GM19452 (cell line): ENCODE measurements at regions not wholly inside any gene's neighbourhood (a gene's known extent, or its start where the extent isn't known, plus 50 kb on each side); places are given as distances from the start of the nearest gene placed in this dataset.

Source experiments
- ATAC-seq: cut with Tn5 transposase; IDR thresholded peaks from one replicate; pipeline ENCODE4 v1.9.1; 2021; ENCODE audit not compliant: unreplicated experiment

DNA sequence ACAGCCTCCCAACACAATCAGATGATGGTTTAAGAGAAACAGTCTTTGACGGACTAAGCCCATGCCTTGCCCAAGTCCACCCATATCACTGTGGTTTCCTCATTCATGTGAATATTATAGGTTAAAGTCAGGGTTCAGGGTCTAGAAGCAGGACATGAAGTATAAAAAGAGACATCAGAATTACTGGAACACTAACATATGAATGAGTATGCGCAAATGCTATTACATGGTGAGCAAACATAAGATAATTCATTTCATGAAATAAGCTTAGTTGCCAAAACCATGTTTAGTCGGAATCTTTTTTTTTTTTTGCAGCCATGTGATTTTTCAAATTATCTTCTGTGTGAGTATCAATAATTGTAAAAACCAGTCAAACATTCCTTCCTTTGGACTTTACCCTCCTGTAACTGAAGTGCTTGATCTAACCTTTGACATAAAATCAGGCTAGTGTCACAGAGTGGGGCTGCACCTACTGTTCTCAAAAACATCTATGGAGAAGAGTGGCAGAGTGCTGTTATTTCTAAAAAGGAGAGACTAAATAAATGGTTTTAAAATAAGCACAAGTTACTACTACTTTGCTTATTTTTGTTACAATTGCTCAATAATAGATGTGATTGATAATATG lies 84.9 kb upstream of the NRIP1 start:
- ATAC-seq = no peak

GRCh38 chr21:15151385-15152103 lies 86.7 kb upstream of the NRIP1 start:
- no peak for ATAC-seq

- ATAC-seq = no peak
These were observed 87.8 kb upstream of the NRIP1 start for GRCh38 chr21:15152591-15152990.

- ATAC-seq = peak; percentile 80
These were observed 94.7 kb upstream of the NRIP1 start for GRCh38 chr21:15159382-15160020.

DNA sequence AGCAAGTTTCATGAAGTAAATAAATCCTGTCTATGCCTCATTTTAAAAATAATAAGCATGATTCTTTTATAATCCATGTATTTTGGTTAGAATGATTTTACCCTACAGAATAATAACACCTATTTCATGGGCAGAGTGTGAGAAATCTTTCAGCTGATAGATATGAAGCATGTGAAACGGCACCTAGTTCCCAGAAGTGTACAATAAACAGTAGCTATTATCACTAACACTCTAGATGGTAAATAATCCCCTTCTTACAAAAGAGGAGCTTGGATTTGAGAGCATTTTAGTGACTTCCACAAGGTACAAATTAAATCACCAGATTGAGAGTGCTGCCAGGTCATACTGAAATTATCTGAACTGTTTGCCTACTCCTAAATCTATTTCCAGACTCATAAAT lies 95.3 kb upstream of the NRIP1 start:
- no peak for ATAC-seq

DNA sequence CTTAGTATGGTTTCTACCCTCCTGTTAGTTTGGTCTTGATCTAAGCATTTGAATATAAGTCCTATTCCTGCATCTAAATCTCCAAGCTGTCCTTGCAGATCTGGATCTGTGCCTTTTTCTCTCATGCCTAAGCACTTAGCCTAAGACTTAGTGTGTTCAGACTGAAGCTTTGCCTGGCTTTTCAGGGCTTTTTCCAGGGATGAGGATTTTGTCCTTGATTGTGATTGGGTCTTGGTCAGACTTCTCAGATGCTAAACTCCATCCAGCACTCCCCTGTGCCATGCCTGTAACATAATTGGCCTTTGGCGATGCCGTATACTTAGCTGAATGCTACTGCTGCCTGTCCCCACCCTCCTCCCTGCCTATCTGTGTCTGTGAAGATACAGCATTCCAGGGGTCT lies 98.1 kb upstream of the NRIP1 start:
- ATAC-seq = no peak

GRCh38 chr21:15164273-15164672 lies 99.5 kb upstream of the NRIP1 start:
- no peak for ATAC-seq

DNA sequence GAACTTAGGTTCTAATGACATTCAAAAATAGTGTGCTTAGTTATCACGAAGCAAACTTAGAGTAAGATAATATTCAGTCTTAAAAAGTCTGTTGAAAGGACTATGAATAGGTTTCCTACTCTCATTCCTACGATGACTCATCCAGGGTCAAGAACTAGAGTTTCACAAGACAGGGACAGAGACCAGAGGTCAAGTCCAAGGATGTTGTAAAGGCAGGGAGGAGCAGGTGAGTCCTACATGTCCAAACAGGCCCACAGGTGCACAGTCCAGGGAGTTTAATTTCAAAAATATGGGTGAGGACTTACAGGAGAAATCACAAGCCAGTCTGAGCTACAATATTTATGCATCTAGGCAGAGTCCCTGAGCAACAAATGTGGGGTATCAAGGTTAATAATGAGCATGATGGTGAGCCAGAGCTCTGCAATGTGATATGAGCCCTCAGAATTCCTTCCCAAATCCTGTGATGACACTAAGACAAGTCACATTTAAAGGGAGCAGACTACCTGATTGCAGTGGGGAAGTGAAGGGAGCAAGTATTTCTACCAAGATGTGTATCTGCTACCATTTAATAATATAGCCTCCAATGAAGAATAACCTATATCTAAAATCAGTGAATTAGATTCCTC lies 100.0 kb upstream of the NRIP1 start:
- no peak for ATAC-seq

DNA sequence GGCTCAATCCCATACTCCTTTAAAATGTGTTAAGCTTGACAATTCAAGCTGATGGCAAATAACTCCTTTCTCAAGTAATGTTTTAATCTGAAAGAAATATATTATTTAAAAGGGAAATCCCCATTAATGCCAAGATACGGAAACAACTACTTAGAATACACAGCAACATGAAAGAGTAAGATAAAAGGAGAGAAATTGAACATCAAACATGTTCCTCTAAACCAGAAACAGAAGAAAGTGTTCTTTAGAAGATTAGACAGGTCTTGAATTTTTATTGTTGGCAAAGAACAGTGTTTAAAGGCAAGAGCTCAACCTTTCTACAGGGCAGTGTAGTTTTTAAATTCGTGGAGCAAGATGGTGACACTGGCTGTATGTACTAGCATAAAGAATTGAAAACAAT lies 105.8 kb upstream of the NRIP1 start:
- ATAC-seq = no peak

GRCh38 chr21:15171546-15171945 lies 106.7 kb upstream of the NRIP1 start:
- no peak for ATAC-seq

GRCh38 chr21:15172963-15173362 lies 108.2 kb upstream of the NRIP1 start:
- no peak for ATAC-seq

DNA sequence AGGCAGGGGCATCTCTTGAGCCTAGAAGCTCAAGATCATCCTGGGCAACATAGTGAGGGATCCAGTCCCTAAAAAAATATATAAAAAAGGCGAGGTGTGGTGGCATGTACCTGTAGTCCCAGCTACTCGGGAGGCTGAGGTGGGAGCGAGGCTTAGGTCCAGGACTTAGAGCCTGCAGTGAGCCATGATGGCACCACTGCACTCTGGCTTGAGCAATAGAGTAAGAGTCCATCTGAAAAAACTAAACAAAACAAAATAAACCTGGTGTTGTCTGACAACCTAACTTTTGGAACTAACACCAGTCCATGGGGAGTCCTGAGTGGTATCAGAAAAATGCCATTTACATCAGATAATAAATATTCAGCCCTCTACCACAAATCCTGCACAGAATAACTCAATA lies 110.1 kb upstream of the NRIP1 start:
- no peak for ATAC-seq

DNA sequence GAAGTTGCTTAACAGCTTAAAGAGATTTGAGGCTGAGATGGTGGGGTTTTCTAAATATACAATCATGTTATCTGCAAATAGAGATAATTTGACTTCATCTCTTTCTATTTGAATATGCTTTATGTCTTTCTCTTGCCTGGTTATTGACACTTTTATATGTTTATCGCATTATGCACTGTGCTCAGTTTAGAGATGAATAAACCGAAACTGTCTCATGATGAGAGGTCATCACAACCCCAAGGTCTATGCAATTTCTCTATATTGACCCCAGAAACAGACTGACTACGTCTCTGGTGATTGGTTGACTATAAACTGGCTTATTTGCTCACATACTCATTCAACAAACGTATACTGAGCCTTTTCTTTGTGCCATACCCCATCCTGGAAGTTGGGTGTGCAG lies 117.9 kb upstream of the NRIP1 start:
- ATAC-seq = no peak

- ATAC-seq = no peak
These were observed 119.0 kb upstream of the NRIP1 start for GRCh38 chr21:15183813-15184257.

- no peak for ATAC-seq
These were observed 125.6 kb upstream of the NRIP1 start for GRCh38 chr21:15190412-15190811.

DNA sequence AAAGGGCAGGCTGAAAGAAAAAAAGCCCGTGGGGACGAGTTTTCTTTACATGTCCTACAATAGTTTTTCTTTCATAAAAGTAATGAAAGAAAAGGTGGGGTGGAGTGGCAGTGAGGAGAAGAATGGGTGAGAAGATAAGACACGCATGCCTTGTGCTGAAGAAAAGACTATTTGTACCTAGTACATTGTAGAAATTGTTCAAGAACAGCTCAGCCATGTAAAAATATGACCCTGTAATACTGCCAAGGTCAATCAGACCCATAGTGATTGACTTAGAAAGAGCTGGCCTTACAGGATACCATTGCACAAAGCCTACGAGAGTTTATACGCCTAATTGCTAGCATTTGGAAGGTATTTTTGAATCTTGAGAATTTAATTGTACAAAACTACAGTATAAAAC lies 126.0 kb upstream of the NRIP1 start:
- ATAC-seq = no peak

DNA sequence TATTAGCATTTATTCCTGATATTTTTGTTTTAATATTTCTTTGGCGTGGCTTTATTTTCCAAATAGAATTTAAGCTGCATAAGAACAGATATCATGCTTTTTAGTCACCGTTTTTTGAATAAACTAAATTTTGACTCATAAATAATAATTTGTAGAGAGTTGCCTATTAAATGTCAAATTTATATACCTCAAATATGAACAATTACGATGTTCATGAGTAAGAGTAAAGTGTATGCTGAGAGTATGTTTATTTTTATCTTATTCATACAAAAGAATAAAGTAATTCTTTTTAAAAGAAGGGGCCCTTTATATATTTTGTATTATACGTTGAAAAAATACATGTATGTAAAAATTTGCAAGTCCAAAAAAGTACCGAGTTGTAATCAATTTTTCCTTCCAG lies 126.5 kb upstream of the NRIP1 start:
- no peak for ATAC-seq

DNA sequence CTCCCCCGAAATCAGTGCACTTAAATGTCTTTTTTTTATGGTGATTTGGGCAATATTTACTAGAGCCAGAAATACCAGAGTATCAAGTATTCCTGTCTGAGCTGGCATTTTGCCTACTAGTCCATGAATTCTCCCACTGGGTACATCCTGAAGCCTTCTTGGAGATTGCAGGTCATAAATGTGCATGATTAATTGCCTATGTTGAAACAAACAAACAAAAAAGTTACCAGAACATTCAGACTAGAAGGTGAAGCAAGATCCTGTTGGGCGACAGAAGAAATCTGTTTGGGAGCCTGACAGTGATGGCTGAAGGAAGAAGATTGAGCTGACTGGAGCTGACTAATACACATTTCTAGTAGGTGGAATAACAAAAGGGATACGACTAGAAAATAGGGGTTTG lies 127.4 kb upstream of the NRIP1 start:
- ATAC-seq = no peak

- ATAC-seq = no peak
These were observed 129.1 kb upstream of the NRIP1 start for GRCh38 chr21:15193937-15194336.

DNA sequence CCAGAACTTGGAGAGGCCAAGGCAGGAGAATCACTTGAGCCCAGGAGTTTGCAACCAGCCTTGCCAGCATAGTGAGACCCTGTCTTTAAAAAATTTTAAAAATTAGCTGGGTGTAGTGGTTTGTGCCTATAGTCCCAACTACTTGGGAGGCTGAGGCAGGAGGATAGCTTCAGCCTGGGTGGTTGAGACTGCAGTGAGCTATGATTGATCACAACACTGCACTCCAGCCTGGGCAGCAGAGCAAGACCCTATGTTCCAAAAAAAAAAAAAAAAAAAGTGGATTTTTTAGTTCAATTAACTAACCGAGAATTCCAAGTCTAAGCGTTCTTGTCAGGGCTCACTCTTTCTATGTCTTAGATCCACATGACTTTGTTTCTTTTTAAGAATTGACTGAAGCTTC lies 130.3 kb upstream of the NRIP1 start:
- no peak for ATAC-seq

- ATAC-seq = no peak
These were observed 131.0 kb upstream of the NRIP1 start for GRCh38 chr21:15195768-15196167.

- no peak for ATAC-seq
These were observed 132.9 kb upstream of the NRIP1 start for GRCh38 chr21:15197696-15198095.
